GM12872 (cell line): ENCODE measurements at regions not wholly inside any gene's neighbourhood (a gene's known extent, or its start where the extent isn't known, plus 50 kb on each side); places are given as distances from the start of the nearest gene placed in this dataset.

Experiments used
- TF ChIP-seq, protein P1 (sequence below): IDR thresholded peaks from 3 replicates; pipeline ENCODE4 v1.5.1; 2011; ENCODE audit warnings: low read depth, mild to moderate bottlenecking, low read length, moderate library complexity; ENCODE audit not compliant: insufficient read depth

- TF ChIP-seq, protein P1, sequence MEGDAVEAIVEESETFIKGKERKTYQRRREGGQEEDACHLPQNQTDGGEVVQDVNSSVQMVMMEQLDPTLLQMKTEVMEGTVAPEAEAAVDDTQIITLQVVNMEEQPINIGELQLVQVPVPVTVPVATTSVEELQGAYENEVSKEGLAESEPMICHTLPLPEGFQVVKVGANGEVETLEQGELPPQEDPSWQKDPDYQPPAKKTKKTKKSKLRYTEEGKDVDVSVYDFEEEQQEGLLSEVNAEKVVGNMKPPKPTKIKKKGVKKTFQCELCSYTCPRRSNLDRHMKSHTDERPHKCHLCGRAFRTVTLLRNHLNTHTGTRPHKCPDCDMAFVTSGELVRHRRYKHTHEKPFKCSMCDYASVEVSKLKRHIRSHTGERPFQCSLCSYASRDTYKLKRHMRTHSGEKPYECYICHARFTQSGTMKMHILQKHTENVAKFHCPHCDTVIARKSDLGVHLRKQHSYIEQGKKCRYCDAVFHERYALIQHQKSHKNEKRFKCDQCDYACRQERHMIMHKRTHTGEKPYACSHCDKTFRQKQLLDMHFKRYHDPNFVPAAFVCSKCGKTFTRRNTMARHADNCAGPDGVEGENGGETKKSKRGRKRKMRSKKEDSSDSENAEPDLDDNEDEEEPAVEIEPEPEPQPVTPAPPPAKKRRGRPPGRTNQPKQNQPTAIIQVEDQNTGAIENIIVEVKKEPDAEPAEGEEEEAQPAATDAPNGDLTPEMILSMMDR = no peak
These were observed 53.2 kb upstream of the CCDC6 start for GRCh38 chr10:59959504-59960018.

DNA sequence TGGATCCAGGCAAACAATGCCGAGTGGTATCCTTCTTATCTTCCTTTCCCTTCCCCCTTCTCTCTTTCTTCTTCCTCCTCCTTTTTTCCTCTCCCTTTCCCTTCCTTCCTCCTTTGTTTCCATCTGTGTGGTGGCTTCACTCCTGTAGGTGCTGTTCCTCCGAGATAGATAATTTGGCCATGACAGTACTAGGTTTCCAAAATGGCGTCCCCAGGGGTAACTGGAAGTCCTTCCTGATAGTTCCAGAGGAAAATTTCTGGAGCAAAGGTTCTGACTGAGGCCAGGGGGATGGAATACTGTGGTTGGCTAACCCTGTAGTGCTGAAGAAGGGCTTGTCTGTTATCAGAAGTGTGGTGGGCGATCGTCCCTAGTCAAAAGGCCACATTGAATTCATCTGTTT lies 52.5 kb upstream of the CCDC6 start:
- TF ChIP-seq, protein P1 = no peak

DNA sequence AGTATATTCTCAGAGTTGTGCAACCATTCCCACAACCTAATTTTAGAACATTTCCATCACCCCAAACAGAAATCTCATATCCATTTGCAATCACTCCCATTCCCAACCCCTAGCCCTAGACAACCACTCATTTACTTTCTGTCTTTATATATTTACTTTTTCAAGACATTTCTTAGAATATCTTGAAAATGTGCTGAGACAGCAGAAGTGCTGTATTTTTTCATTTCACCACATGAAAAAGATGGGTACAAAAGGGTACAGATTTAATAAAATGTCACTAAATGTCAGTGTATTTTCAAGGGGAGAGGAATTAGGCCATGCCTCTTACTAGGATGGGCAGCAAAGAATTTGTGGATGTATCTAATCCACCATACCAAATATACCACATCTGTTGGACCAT lies 51.6 kb upstream of the CCDC6 start:
- TF ChIP-seq, protein P1 = no peak
